Ishikawa (cell line): ENCODE measurements at regions not wholly inside any gene's neighbourhood (a gene's known extent, or its start where the extent isn't known, plus 50 kb on each side); places are given as distances from the start of the nearest gene placed in this dataset.

Experiments used
- CEBPB ChIP-seq: IDR thresholded peaks from 2 replicates; pipeline ENCODE4 v1.6.1; 2012
- CREB1 ChIP-seq: IDR thresholded peaks from 2 replicates; pipeline ENCODE4 v1.6.1; 2012; ENCODE audit warnings: low read depth
- EGR1 ChIP-seq: IDR thresholded peaks from 2 replicates; pipeline ENCODE4 v1.6.1; 2012
- EP300 ChIP-seq: IDR thresholded peaks from 2 replicates; pipeline ENCODE4 v1.6.1; 2012; ENCODE audit warnings: borderline replicate concordance
- FOXM1 ChIP-seq: IDR thresholded peaks from 2 replicates; pipeline ENCODE4 v1.6.1; 2012; ENCODE audit warnings: low read depth, borderline replicate concordance
- NFIC ChIP-seq: IDR thresholded peaks from 2 replicates; pipeline ENCODE4 v1.6.1; 2012
- RAD21 ChIP-seq: IDR thresholded peaks from 2 replicates; pipeline ENCODE4 v1.6.1; 2012; ENCODE audit warnings: low read depth
- TAF1 ChIP-seq: IDR thresholded peaks from 2 replicates; pipeline ENCODE4 v1.6.1; 2012; ENCODE audit warnings: low read depth, mild to moderate bottlenecking
- TCF12 ChIP-seq: IDR thresholded peaks from 2 replicates; pipeline ENCODE4 v1.6.1; 2012; ENCODE audit warnings: low read depth
- TEAD4 ChIP-seq: IDR thresholded peaks from 2 replicates; pipeline ENCODE4 v1.6.1; 2012
- YY1 ChIP-seq: IDR thresholded peaks from 2 replicates; pipeline ENCODE4 v1.6.1; 2012; ENCODE audit warnings: low read depth
- ZBTB7A ChIP-seq: IDR thresholded peaks from 2 replicates; pipeline ENCODE4 v1.6.1; 2012; ENCODE audit warnings: low read depth
- TF ChIP-seq, protein P1 (sequence below): IDR thresholded peaks from 2 replicates; pipeline ENCODE4 v1.6.1; 2012
- TF ChIP-seq, protein P2 (sequence below): IDR thresholded peaks from 2 replicates; pipeline ENCODE4 v1.6.1; 2012
- TF ChIP-seq, protein P3 (sequence below): IDR thresholded peaks from 2 replicates; pipeline ENCODE4 v1.6.1; 2012; ENCODE audit warnings: low read depth, mild to moderate bottlenecking

DNA sequence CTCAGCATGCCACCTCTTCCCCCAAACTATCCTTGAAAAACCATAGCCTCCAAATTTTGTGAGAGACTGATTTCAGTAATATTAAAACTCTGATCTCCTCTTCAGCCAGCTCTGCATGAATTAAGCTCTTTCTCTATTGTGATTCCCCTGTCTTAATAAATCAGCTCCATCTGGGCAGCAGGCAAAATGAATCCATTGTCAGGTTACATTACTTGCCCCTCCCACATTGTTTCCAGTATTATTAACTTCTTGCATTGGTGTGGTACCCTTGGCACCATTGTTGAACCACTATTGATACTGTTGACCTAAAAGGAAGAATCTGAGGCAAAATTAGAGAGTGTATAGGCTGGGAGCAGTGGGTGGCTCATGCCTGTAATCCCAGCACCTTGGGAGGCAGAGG lies 512.2 kb upstream of the VRK2 start:
- TF ChIP-seq, protein P1, sequence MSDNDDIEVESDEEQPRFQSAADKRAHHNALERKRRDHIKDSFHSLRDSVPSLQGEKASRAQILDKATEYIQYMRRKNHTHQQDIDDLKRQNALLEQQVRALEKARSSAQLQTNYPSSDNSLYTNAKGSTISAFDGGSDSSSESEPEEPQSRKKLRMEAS = no peak
- TF ChIP-seq, protein P2, sequence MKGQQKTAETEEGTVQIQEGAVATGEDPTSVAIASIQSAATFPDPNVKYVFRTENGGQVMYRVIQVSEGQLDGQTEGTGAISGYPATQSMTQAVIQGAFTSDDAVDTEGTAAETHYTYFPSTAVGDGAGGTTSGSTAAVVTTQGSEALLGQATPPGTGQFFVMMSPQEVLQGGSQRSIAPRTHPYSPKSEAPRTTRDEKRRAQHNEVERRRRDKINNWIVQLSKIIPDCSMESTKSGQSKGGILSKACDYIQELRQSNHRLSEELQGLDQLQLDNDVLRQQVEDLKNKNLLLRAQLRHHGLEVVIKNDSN = no peak
- TF ChIP-seq EP300 (no peak), FOXM1 (no peak)

DNA sequence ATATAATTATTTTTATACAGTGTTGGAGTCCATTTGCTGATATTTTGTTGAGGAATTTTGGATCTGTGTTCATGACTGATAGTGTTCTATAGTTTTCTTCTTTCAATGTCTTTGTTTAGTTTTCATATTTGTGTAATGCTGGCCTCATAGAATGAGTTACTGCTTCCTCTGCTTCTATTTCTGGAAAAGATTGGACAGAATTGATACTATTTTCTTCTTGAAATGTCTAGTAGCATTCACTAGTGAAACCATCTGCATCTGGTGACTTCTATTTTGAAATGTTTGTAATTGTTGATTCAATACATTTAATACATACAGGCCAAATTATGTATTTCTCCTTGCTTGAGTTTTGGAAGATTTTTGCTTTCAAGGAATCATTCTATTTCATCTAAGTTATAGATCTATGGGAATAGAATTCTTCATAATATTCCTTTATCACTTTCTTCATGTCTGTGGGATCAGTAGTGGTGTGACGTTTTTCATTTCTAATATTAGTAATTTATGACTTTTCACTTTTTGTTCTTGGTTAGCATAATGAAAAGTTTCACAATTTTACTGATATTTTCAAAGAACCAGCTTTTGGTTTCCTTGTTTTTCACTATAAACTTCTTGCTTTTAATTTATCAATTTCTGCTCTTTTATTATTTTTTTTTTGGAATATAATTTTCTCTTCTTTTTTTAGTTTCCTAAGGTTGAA lies 509.9 kb upstream of the VRK2 start:
- no peak for TF ChIP-seq CREB1
- TF ChIP-seq EGR1 = no peak
- no peak for TF ChIP-seq TAF1
- TF ChIP-seq ZBTB7A = no peak
- no peak for TF ChIP-seq CEBPB
- no peak for TF ChIP-seq TCF12
- TF ChIP-seq, protein P1 = no peak
- no peak for TF ChIP-seq YY1

DNA sequence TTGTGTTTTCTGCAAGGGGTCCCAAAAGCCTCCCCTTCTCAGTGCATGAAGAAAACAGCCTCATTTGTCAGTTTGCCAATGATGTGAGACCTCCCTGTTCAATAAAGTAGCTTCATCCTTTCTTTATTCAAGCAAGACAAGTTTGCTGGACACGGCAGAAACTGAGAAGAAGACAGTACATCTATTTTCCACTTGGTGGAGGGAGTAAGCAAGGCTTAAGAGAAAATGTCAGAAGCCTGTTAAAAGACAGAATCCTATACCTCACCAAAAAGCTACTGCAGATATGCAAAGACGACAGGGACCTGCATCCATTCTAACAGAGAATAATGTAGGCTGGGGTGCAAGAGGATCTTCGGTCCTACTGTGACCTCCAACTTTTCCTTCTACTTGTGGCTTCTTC lies 506.8 kb upstream of the VRK2 start:
- TF ChIP-seq EGR1 (no peak), TAF1 (no peak), FOXM1 (no peak), ZBTB7A (no peak), YY1 (no peak), TEAD4 (no peak)

DNA sequence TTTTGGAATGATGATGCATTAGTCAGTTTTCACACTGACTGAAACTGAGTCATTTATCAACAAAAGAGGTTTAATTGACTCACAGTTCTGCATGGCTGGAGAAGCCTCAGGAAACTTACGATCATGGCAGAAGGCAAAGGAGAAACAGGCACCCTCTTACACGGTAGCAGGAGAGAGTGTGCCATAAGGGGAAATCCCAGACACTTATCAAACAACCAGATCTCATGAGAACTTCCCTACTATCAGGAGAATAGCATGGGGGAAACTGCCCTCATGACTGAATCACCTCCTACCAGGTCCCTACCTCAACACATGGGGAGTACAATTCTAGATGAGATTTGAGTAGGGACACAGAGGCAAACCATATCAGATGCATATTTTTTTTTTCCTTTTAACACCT lies 504.5 kb upstream of the VRK2 start:
- TF ChIP-seq RAD21 = no peak
- no peak for TF ChIP-seq CREB1
- TF ChIP-seq EGR1 = no peak
- no peak for TF ChIP-seq FOXM1
- TF ChIP-seq TAF1 = no peak
- TF ChIP-seq ZBTB7A = no peak
- no peak for TF ChIP-seq CEBPB
- TF ChIP-seq YY1 = no peak
- no peak for TF ChIP-seq TEAD4
- TF ChIP-seq EP300 = no peak

DNA sequence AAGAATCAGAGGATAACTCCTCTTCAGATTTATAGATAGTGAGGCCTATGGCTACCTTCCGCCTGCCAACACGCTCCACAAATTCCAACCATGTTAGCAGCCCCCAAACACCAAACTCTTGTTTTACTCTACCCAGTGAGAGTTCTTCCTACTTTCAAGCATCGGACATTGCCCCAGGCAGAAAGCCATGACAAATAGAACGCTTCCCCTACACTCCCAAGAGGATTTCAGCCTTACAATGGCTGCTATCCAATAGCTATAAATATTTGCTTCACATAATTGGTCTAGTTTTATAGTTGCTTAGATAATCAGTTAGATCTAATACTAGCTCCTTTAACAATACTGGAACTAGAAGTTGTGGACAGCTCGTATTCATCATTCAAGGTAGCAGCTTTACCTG lies 503.4 kb upstream of the VRK2 start:
- TF ChIP-seq TEAD4 (no peak), CEBPB (no peak), TAF1 (no peak), EGR1 (no peak), EP300 (no peak), FOXM1 (no peak), RAD21 (no peak), CREB1 (no peak), ZBTB7A (no peak), YY1 (no peak), TCF12 (no peak), NFIC (no peak)
- TF ChIP-seq, protein P1 = no peak
- TF ChIP-seq, protein P2 = no peak
- TF ChIP-seq, protein P3, sequence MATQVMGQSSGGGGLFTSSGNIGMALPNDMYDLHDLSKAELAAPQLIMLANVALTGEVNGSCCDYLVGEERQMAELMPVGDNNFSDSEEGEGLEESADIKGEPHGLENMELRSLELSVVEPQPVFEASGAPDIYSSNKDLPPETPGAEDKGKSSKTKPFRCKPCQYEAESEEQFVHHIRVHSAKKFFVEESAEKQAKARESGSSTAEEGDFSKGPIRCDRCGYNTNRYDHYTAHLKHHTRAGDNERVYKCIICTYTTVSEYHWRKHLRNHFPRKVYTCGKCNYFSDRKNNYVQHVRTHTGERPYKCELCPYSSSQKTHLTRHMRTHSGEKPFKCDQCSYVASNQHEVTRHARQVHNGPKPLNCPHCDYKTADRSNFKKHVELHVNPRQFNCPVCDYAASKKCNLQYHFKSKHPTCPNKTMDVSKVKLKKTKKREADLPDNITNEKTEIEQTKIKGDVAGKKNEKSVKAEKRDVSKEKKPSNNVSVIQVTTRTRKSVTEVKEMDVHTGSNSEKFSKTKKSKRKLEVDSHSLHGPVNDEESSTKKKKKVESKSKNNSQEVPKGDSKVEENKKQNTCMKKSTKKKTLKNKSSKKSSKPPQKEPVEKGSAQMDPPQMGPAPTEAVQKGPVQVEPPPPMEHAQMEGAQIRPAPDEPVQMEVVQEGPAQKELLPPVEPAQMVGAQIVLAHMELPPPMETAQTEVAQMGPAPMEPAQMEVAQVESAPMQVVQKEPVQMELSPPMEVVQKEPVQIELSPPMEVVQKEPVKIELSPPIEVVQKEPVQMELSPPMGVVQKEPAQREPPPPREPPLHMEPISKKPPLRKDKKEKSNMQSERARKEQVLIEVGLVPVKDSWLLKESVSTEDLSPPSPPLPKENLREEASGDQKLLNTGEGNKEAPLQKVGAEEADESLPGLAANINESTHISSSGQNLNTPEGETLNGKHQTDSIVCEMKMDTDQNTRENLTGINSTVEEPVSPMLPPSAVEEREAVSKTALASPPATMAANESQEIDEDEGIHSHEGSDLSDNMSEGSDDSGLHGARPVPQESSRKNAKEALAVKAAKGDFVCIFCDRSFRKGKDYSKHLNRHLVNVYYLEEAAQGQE = no peak

DNA sequence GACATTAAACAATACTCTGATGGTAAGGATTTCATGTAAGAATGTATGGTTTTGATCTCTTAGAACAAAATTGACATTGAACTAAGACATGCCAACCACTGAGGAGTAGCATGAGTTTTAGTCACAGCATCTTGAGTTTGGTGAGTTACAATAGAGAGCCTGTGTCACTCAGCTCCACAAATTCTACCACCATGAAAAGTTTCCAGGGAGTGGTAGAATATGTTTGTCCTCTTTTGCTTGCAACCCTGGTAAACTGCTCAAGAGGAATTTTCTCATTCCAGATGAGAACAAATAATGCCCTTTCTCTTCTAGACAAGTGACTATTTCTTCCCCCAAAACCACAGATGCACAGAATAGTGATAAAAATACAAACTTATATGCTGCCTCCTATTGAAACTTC lies 502.0 kb upstream of the VRK2 start:
- TF ChIP-seq TEAD4 = no peak
- TF ChIP-seq, protein P2 = no peak
- no peak for TF ChIP-seq CEBPB
- no peak for TF ChIP-seq EP300
- no peak for TF ChIP-seq CREB1

DNA sequence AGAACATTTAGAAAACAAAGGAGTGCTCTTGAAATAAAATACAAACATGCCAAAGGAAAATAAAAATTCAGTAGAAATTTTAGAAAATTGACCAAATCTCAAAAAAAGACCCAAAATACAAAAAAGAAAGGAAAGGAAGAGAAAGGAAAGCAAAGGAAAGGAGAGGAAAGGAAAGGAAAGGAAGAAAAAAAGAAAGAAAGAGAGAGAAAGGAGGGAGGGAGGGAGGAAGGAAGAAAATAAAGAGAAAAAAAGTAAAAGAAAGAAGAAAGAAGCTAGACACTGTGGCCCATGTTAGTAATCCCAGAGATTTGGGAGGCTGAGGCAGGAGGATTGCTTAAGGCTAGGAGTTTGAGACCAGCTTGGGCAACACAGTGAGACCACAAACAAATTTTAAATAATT lies 500.1 kb upstream of the VRK2 start:
- TF ChIP-seq NFIC = no peak
- no peak for TF ChIP-seq CEBPB
- TF ChIP-seq, protein P1 = no peak
- TF ChIP-seq, protein P3 = no peak
- TF ChIP-seq, protein P2 = no peak
- TF ChIP-seq FOXM1 = no peak
- TF ChIP-seq CREB1 = no peak
